HFF-Myc (cell line): ENCODE measurements at regions not wholly inside any gene's neighbourhood (a gene's known extent, or its start where the extent isn't known, plus 50 kb on each side); places are given as distances from the start of the nearest gene placed in this dataset.
A peak's percentile ranks its signal among the peaks of the same experiment; 100 is the strongest.
"Not testable (repeated sequence)": the region's sequence is repeated elsewhere in the genome, so short reads cannot be mapped to it uniquely, and the experiment has no call there.

Experiments
- DNase-seq: peaks from one replicate; pipeline ENCODE4 v3.0.0-alpha.2; 2011; ENCODE audit warnings: low read depth; ENCODE audit errors: extremely low read depth
- H3K4me3 ChIP-seq: replicated peaks from 2 replicates; pipeline ENCODE4 v1.5.1; 2011; ENCODE audit warnings: low read depth, mild to moderate bottlenecking, control low read depth, low read length
- CTCF ChIP-seq: IDR thresholded peaks from 2 replicates; pipeline ENCODE4 v1.5.1; 2012; ENCODE audit warnings: mild to moderate bottlenecking, low read depth, low read length, control low read depth; ENCODE audit errors: missing control alignments

- H3K4me3 ChIP-seq, result no peak overlapping the region
- no peak for DNase-seq
- TF ChIP-seq CTCF, result no peak
Measured at GRCh38 chr21:34228792-34229191, 135.0 kb upstream of the KCNE2 start.

GRCh38 chr21:34229353-34229752 lies 134.5 kb upstream of the KCNE2 start:
- H3K4me3 ChIP-seq, result no peak overlapping the region
- no peak for DNase-seq
- no peak for TF ChIP-seq CTCF

- not testable (repeated sequence) for DNase-seq, H3K4me3 ChIP-seq
Measured at GRCh38 chr21:34233741-34234140, 130.1 kb upstream of the KCNE2 start.

- TF ChIP-seq CTCF, result no peak
- no peak for DNase-seq
- no peak overlapping the region for H3K4me3 ChIP-seq
Measured at GRCh38 chr21:34235514-34235913, 128.3 kb upstream of the KCNE2 start.

- DNase-seq, result no peak
- TF ChIP-seq CTCF, result no peak
- H3K4me3 ChIP-seq, result no peak overlapping the region
Measured at GRCh38 chr21:34242973-34243372, 120.8 kb upstream of the KCNE2 start.

GRCh38 chr21:34243562-34243961 lies 120.2 kb upstream of the KCNE2 start:
- no peak overlapping the region for H3K4me3 ChIP-seq
- TF ChIP-seq CTCF, result peak; percentile 64
- peak; percentile 14 for DNase-seq

- no peak for DNase-seq
- no peak for TF ChIP-seq CTCF
- no peak overlapping the region for H3K4me3 ChIP-seq
Measured at GRCh38 chr21:34252751-34253150, 111.1 kb upstream of the KCNE2 start.
